H1 (cell line): ENCODE measurements at regions not wholly inside any gene's neighbourhood (a gene's known extent, or its start where the extent isn't known, plus 50 kb on each side); places are given as distances from the start of the nearest gene placed in this dataset.

ENCODE experiments used
- CTCF ChIA-PET: fragments of 300-600 bp; sonication (Branson Sonifier 250); formaldehyde crosslinking; loops from one replicate; lab custom pipeline; 2021; ENCODE audit not compliant: partially characterized antibody; lab: Charles Lee
- POLR2A ChIA-PET: fragments of 300-600 bp; sonication (Branson Sonifier 250); formaldehyde crosslinking; loops from one replicate; lab custom pipeline; 2021; ENCODE audit warnings: inconsistent platforms; ENCODE audit not compliant: partially characterized antibody; lab: Charles Lee
- DNase-seq, 2 experiments: peaks; one replicate each; pipeline versions ENCODE4 v3.0.0 to v3.0.0-alpha.2; 2010 to 2022; ENCODE audit warnings: low spot score in 2 of 2, low read depth in 1 of 2, mixed read lengths in 1 of 2
- FAIRE-seq: peaks from 2 replicates; lab custom pipeline; 2011; peaks lifted over from hg19 to GRCh38; lab: Jason Lieb, UNC
- H2AFZ ChIP-seq: 2 replicates; pipeline ENCODE4 v1.8.1; 2012; ENCODE audit warnings: low read length, inconsistent platforms
- H2AK5ac ChIP-seq: 2 replicates; pipeline ENCODE4 v1.6.1; 2013; ENCODE audit warnings: low read depth, low read length
- H2BK120ac ChIP-seq: replicated peaks from 2 replicates; pipeline ENCODE3; 2013; ENCODE audit warnings: low read depth, low read length, inconsistent platforms
- H2BK12ac ChIP-seq: 2 replicates; pipeline ENCODE4 v1.6.1; 2013; ENCODE audit warnings: low read depth, low read length
- H2BK15ac ChIP-seq: 2 replicates; pipeline ENCODE4 v1.6.1; 2013; ENCODE audit warnings: low read length
- H2BK20ac ChIP-seq: 2 replicates; pipeline ENCODE4 v1.6.1; 2013; ENCODE audit warnings: low read length
- H2BK5ac ChIP-seq: 2 replicates; pipeline ENCODE4 v1.6.1; 2013; ENCODE audit warnings: low read depth, low read length
- H3K14ac ChIP-seq: 2 replicates; pipeline ENCODE4 v1.6.1; 2013; ENCODE audit warnings: inconsistent platforms; ENCODE audit not compliant: insufficient read length
- H3K18ac ChIP-seq: 2 replicates; pipeline ENCODE4 v1.6.1; 2013; ENCODE audit warnings: low read length; ENCODE audit errors: extremely low read depth
- H3K23ac ChIP-seq: 2 replicates; pipeline ENCODE4 v1.6.1; 2013; ENCODE audit warnings: inconsistent platforms; ENCODE audit not compliant: insufficient read length
- H3K23me2 ChIP-seq: 2 replicates; pipeline ENCODE4 v1.6.1; 2013; ENCODE audit warnings: low read depth, low read length
- H3K27ac ChIP-seq: 2 replicates; pipeline ENCODE4 v1.6.1; 2011; ENCODE audit warnings: low read depth, low read length, inconsistent platforms
- H3K27me3 ChIP-seq, 4 experiments: replicated peaks in 1 of 4; 1 replicate in 1 of 4; 2 replicates in 3 of 4; pipeline versions ENCODE4 v1.6.1 to v1.8.1; 2011 to 2013; ENCODE audit warnings: low read length in 3 of 4, mild to moderate bottlenecking in 3 of 4, inconsistent platforms in 2 of 4, mixed read lengths in 2 of 4, moderate library complexity in 1 of 4; ENCODE audit not compliant: control insufficient read depth in 3 of 4, insufficient read depth in 3 of 4; ENCODE audit errors: extremely low read depth in 1 of 4
- H3K36me3 ChIP-seq, 4 experiments: 2 replicates each; pipeline versions ENCODE4 v1.6.1 to v1.8.1; 2011 to 2013; ENCODE audit warnings: mild to moderate bottlenecking in 4 of 4, low read length in 3 of 4, moderate library complexity in 2 of 4, control low read depth in 1 of 4, inconsistent platforms in 1 of 4; ENCODE audit not compliant: insufficient read depth in 4 of 4, control insufficient read depth in 2 of 4
- H3K4ac ChIP-seq: replicated peaks from 2 replicates; pipeline ENCODE3; 2013; ENCODE audit warnings: low read length, low read depth, mixed read lengths, inconsistent platforms; ENCODE audit not compliant: insufficient read length
- H3K4me1 ChIP-seq, 4 experiments: replicated peaks in 1 of 4; 1 replicate in 1 of 4; 2 replicates in 3 of 4; pipeline versions ENCODE4 v1.6.1 to v1.8.1; 2011 to 2013; ENCODE audit warnings: low read length in 3 of 4, inconsistent platforms in 2 of 4, mixed read lengths in 1 of 4; ENCODE audit not compliant: insufficient read depth in 4 of 4, control insufficient read depth in 3 of 4
- H3K4me2 ChIP-seq, 2 experiments: 2 replicates each; pipeline versions ENCODE4 v1.6.1 to v1.8.1; 2011 to 2013; ENCODE audit warnings: low read depth in 2 of 2, low read length in 2 of 2, control low read depth in 1 of 2, inconsistent platforms in 1 of 2, mild to moderate bottlenecking in 1 of 2; ENCODE audit not compliant: insufficient read depth in 1 of 2
- H3K4me3 ChIP-seq, 4 experiments: fragments of 200-600, 300-600 bp in 1 of 4; sonication (generic), shearing (Covaris generic), sonication (Bioruptor Twin) in 1 of 4; 2 replicates each; pipeline versions ENCODE4 v1.5.1 to v1.8.1; 2011 to 2016; ENCODE audit warnings: low read length in 4 of 4, low read depth in 3 of 4, control low read depth in 2 of 4, inconsistent platforms in 2 of 4, mild to moderate bottlenecking in 2 of 4, mixed read lengths in 1 of 4, moderate library complexity in 1 of 4; ENCODE audit not compliant: insufficient read depth in 2 of 4; ENCODE audit errors: extremely low read depth in 1 of 4
- H3K56ac ChIP-seq: replicated peaks from 2 replicates; pipeline ENCODE3; 2013; ENCODE audit warnings: low read depth, mild to moderate bottlenecking, mixed read lengths, low read length, inconsistent platforms; ENCODE audit not compliant: insufficient read length
- H3K79me1 ChIP-seq: 2 replicates; pipeline ENCODE4 v1.6.1; 2013; ENCODE audit warnings: low read depth, low read length, control low read depth
- H3K79me2 ChIP-seq, 2 experiments: 2 replicates each; pipeline versions ENCODE4 v1.6.1 to v1.8.1; 2012 to 2013; ENCODE audit warnings: low read length in 2 of 2, mild to moderate bottlenecking in 2 of 2, inconsistent platforms in 1 of 2; ENCODE audit not compliant: insufficient read depth in 2 of 2, control insufficient read depth in 1 of 2
- H3K9ac ChIP-seq, 4 experiments: replicated peaks in 1 of 4; 1 replicate in 1 of 4; 2 replicates in 3 of 4; pipeline versions ENCODE4 v1.6.1 to v1.8.1; 2011 to 2013; ENCODE audit warnings: low read depth in 3 of 4, low read length in 3 of 4, control low read depth in 2 of 4, mild to moderate bottlenecking in 2 of 4, moderate library complexity in 2 of 4, inconsistent platforms in 1 of 4; ENCODE audit errors: extremely low read depth in 1 of 4
- H3K9me3 ChIP-seq, 2 experiments: 2 replicates each; pipeline versions ENCODE4 v1.6.1 to v1.8.1; 2012 to 2013; ENCODE audit warnings: mild to moderate bottlenecking in 2 of 2, moderate library complexity in 2 of 2, control low read depth in 1 of 2, inconsistent platforms in 1 of 2, low read depth in 1 of 2, low read length in 1 of 2, mixed read lengths in 1 of 2; ENCODE audit not compliant: insufficient read depth in 2 of 2
- H4K20me1 ChIP-seq, 2 experiments: replicated peaks in 1 of 2; 2 replicates each; pipeline versions ENCODE3 to v1.8.1; 2011 to 2013; ENCODE audit warnings: inconsistent platforms in 2 of 2, low read length in 2 of 2, mild to moderate bottlenecking in 1 of 2; ENCODE audit not compliant: insufficient read depth in 2 of 2, control insufficient read depth in 1 of 2
- H4K5ac ChIP-seq: 2 replicates; pipeline ENCODE4 v1.6.1; 2013; ENCODE audit warnings: low read length, low read depth, mixed read lengths, inconsistent platforms; ENCODE audit not compliant: insufficient read length
- H4K8ac ChIP-seq: 2 replicates; pipeline ENCODE4 v1.8.0; 2013; ENCODE audit warnings: mild to moderate bottlenecking, moderate library complexity, low read length, inconsistent platforms; ENCODE audit not compliant: insufficient read depth; ENCODE audit errors: extremely low read depth
- H4K91ac ChIP-seq: replicated peaks from 2 replicates; pipeline ENCODE3; 2013; ENCODE audit warnings: low read length, mixed read lengths, inconsistent platforms; ENCODE audit not compliant: insufficient read length
- WGBS, 2 experiments: shearing (Covaris generic) in 1 of 2; methylation state at CpG; one replicate each; pipeline versions ENCODE4 v1.1.6 to v1.1.7; 2013 to 2015; ENCODE audit warnings: low lambda C conversion rate in 2 of 2, mixed read lengths in 2 of 2, inconsistent platforms in 1 of 2, low coverage in 1 of 2, missing lambda C conversion rate in 1 of 2; ENCODE audit not compliant: insufficient replicate concordance in 2 of 2, insufficient coverage in 1 of 2, insufficient read length in 1 of 2; ENCODE audit errors: extremely low coverage in 1 of 2, missing lambda C conversion rate in 1 of 2; 5-methylcytosine and 5-hydroxymethylcytosine counted together

DNA sequence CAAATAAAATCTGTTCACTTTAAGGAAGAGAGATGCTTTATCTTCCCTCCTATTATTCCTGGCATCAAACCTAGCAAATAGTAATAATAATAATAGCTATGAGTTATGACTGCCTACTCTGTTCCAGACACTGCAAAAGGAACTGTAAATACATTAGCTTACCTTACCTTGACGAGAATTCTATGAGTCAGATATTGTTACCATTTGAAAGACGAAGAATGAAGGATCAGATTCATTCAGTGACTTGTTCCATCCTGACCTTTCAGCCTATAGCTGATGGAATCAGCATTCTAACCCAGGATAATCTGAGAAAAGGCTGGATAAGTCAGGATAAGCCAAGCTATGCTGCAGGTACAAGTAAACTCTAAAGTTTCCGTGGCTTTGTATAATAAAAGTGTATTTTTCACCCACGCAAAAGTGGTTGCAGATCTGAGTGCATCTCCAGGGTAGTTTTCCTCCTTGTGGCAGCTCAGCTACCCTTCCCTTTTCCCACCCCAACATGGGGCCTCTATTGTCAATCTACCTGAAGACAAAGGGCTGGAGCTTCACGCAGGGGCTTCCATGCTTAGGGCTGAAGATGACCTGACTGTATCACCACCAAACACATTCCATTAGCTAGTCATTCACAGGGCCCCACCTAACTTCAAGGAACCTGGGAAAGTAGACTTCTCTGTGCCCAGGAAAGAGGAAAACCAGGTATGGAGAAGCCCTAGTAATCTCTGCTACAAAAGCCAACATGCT is 57.2 kb upstream of the CCND2 start:
- H3K56ac ChIP-seq: no peak overlapping the region
- POLR2A ChIA-PET: interaction anchor here (0.7 to 2.7 kb wide), 6 partner anchors 10 to 90 kb away, joined by 3 to 15 read pairs (median 3); no protein-coding TSS in a partner anchor

More for the DNA sequence above, 57.2 kb upstream of the CCND2 start:
- no peak overlapping the region for H3K4ac ChIP-seq
- H2BK12ac ChIP-seq: no peak overlapping the region
- H3K4me2 ChIP-seq: no peak overlapping the region
- H3K9ac ChIP-seq: no peak overlapping the region
- no peak overlapping the region for H3K27ac ChIP-seq
- no peaks in the 10 kb centered on the region for H3K23me2 ChIP-seq
- H3K4me3 ChIP-seq: no peak overlapping the region
- no peak overlapping the region for H3K14ac ChIP-seq
- H3K79me2 ChIP-seq: no peaks in the 10 kb centered on the region
- no peak overlapping the region for H2AK5ac ChIP-seq
- 80% methylated on average over 5 of the region's 5 CpGs; no CpG with 5 or more reads in 1 of the 2 experiments for WGBS, 2 experiments
- CTCF ChIA-PET: interaction anchor here (0.7 to 3.0 kb wide), 11 partner anchors 7 to 178 kb away, joined by 3 to 13 read pairs (median 3); no protein-coding TSS in a partner anchor
- no peak for DNase-seq
- no peak overlapping the region for H2BK120ac ChIP-seq
- H3K4me1 ChIP-seq: no peaks in the 10 kb centered on the region; a peak in 1 of 7 replicates
- no peak overlapping the region for H4K5ac ChIP-seq
- no peaks in the 10 kb centered on the region for H3K36me3 ChIP-seq
- H2BK20ac ChIP-seq: no peak overlapping the region
- no peak overlapping the region for H2BK15ac ChIP-seq
- H3K23ac ChIP-seq: no peak overlapping the region
- no peaks in the 10 kb centered on the region; a peak in 1 of 7 replicates for H3K27me3 ChIP-seq
- no peak overlapping the region for H3K18ac ChIP-seq
- no peak for FAIRE-seq
- H3K9me3 ChIP-seq: no peaks in the 10 kb centered on the region
- no peak overlapping the region for H4K8ac ChIP-seq
- H2AFZ ChIP-seq: no peak overlapping the region
- H4K91ac ChIP-seq: no peak overlapping the region
- H2BK5ac ChIP-seq: no peak overlapping the region
- no peaks in the 10 kb centered on the region for H3K79me1 ChIP-seq
- H4K20me1 ChIP-seq: no peaks in the 10 kb centered on the region
